PC-9 (cell line): ENCODE measurements at regions not wholly inside any gene's neighbourhood (a gene's known extent, or its start where the extent isn't known, plus 50 kb on each side); places are given as distances from the start of the nearest gene placed in this dataset.

Source experiments
- BruUV-seq: library from RNA; stranded (reverse); fragments of 400-500 nt; replicated peaks from 2 replicates; lab custom pipeline; 2021; lab: Mats Ljungman, UMichigan
- CTCF ChIA-PET: fragments of 300-600 bp; sonication (Branson Sonifier 250); formaldehyde crosslinking; loops from one replicate; lab custom pipeline; 2022; ENCODE audit warnings: antibody characterized with exemption; lab: Charles Lee
- POLR2A ChIA-PET: fragments of 300-600 bp; sonication (Branson Sonifier 250); formaldehyde crosslinking; loops from one replicate; lab custom pipeline; 2022; ENCODE audit warnings: antibody characterized with exemption; ENCODE audit not compliant: unreplicated experiment; lab: Charles Lee
- DNase-seq, 2 experiments: peaks; one replicate each; pipeline versions ENCODE4 v3.0.0 to v3.0.0-alpha.2; 2015 to 2022; ENCODE audit warnings: mixed read lengths in 1 of 2
- H2AFZ ChIP-seq: fragments of 200-600 bp; sonication (generic); 2 replicates; pipeline ENCODE4 v1.8.1; 2017; ENCODE audit warnings: antibody characterized with exemption
- H3F3A ChIP-seq: fragments of 200-600 bp; sonication (generic); 2 replicates; pipeline ENCODE4 v1.8.1; 2017; ENCODE audit warnings: antibody characterized with exemption, mild to moderate bottlenecking, low read depth; ENCODE audit not compliant: insufficient read depth
- H3K27ac ChIP-seq: fragments of 200-600 bp; sonication (generic); 2 replicates; pipeline ENCODE4 v1.6.1; 2016; ENCODE audit warnings: mixed run types
- H3K27me3 ChIP-seq: fragments of 200-600 bp; sonication (generic); 2 replicates; pipeline ENCODE4 v1.6.1; 2016; ENCODE audit warnings: low read depth, mixed run types; ENCODE audit not compliant: insufficient read depth
- H3K36me3 ChIP-seq: fragments of 200-600 bp; sonication (generic); 2 replicates; pipeline ENCODE4 v1.6.1; 2016; ENCODE audit warnings: low read depth, mixed run types
- H3K4me1 ChIP-seq: fragments of 200-600 bp; sonication (generic); replicated peaks from 2 replicates; pipeline ENCODE4 v1.6.1; 2016; ENCODE audit warnings: mixed run types; ENCODE audit not compliant: insufficient read depth
- H3K4me2 ChIP-seq: fragments of 200-600 bp; sonication (generic); 2 replicates; pipeline ENCODE4 v1.6.1; 2017; ENCODE audit warnings: mixed run types
- H3K4me3 ChIP-seq: fragments of 200-600 bp; sonication (generic); 2 replicates; pipeline ENCODE4 v1.6.1; 2016; ENCODE audit warnings: mixed run types
- H3K79me2 ChIP-seq: fragments of 200-600 bp; sonication (generic); 2 replicates; pipeline ENCODE4 v1.6.1; 2017; ENCODE audit warnings: low read depth, mixed run types
- H3K9me2 ChIP-seq: fragments of 200-600 bp; sonication (generic); 2 replicates; pipeline ENCODE4 v1.8.1; 2017; ENCODE audit warnings: mild to moderate bottlenecking; ENCODE audit not compliant: insufficient read depth
- H3K9me3 ChIP-seq: fragments of 200-600 bp; sonication (generic); 2 replicates; pipeline ENCODE4 v1.8.1; 2016; ENCODE audit warnings: low read depth; ENCODE audit not compliant: insufficient read depth
- H4K20me1 ChIP-seq: fragments of 200-600 bp; sonication (generic); 2 replicates; pipeline ENCODE4 v1.8.1; 2017; ENCODE audit not compliant: insufficient read depth
- CTCF ChIP-seq: fragments of 200-600 bp; sonication (generic); conservative IDR thresholded peaks from 2 replicates; pipeline ENCODE4 v1.6.1; 2017; ENCODE audit warnings: mixed run types, antibody characterized with exemption, mild to moderate bottlenecking, moderate library complexity
- EZH2 ChIP-seq: fragments of 200-600 bp; sonication (generic); IDR thresholded peaks from 2 replicates; pipeline ENCODE4 v1.8.0; 2017; ENCODE audit warnings: antibody characterized with exemption, low read depth
- intact Hi-C: fragments of 100-400 bp; cut with micrococcal nuclease; formaldehyde crosslinking; loops from one replicate; pipeline ENCODE4 v1.10.0; 2022; ENCODE audit not compliant: unreplicated experiment

- H2AFZ ChIP-seq = no peak overlapping the region
- intact Hi-C loops = no loop called here
- H4K20me1 ChIP-seq = no peaks in the 10 kb centered on the region
- no peaks in the 10 kb centered on the region for H3F3A ChIP-seq
- H3K27me3 ChIP-seq = no peaks in the 10 kb centered on the region
- no peak for TF ChIP-seq EZH2
- no peak for TF ChIP-seq CTCF
- DNase-seq = no peak
- H3K4me1 ChIP-seq = no peaks in the 10 kb centered on the region
- H3K9me2 ChIP-seq = no peaks in the 10 kb centered on the region
- CTCF ChIA-PET = no interaction called here
- no peak overlapping the region for H3K4me2 ChIP-seq
- no peaks in the 10 kb centered on the region for H3K79me2 ChIP-seq
- POLR2A ChIA-PET = no interaction called here
- no peaks in the 10 kb centered on the region for H3K36me3 ChIP-seq
- H3K9me3 ChIP-seq = no peaks in the 10 kb centered on the region
- H3K27ac ChIP-seq = no peak overlapping the region
- BruUV-seq = no TSS peak
- no peak overlapping the region for H3K4me3 ChIP-seq
Measured at GRCh38 chr1:30466610-30467009, 256.8 kb downstream of the MATN1 start.

DNA sequence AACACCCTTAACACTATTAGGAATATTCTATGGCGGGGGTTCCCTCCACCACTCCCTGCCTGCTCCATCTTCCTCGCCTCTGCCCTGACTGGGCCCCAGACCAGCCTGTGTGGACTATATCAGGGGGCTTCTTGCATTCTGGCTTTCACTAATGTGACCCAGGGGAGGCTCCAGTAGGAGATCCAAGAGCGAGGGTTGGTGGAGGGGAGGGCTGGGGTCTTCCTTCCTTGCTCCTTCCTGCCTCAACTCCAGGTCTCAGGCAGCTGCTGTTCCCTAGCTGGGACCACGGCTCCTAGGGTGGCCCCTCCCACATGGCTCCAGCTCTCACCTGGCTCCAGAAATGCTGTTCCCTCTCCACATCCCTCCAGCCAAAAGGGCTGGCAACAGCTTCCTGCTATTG, 257.4 kb downstream of the MATN1 start:
- intact Hi-C loops = no loop called here
- no TSS peak for BruUV-seq

DNA sequence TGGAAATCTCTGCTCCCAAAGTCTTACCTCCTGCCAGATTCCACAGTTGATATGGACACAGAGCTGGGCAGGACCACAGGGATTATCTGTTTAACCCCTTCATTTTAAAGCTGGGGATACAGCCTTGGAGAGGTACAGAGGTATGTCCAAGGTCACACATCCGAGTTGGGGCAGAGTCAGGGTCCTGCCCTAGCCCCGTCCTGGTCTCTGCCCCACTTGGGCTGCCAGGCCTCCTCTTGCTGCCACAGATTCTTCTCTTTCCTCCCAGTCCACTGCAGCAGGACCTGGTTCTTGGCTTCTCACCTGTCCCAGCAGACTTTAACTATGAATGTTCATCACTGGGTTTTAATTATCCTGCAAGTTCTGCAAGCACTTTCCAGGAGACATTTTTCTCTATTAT, 258.3 kb downstream of the MATN1 start:
- Histone ChIP-seq H3F3A (no peaks in the 10 kb centered on the region), H3K9me3 (no peaks in the 10 kb centered on the region), H3K4me1 (no peaks in the 10 kb centered on the region), H2AFZ (no peak overlapping the region), H3K36me3 (no peaks in the 10 kb centered on the region), H3K27ac (no peak overlapping the region), H3K4me2 (no peak overlapping the region), H3K27me3 (no peaks in the 10 kb centered on the region), H3K4me3 (no peak overlapping the region), H3K9me2 (no peaks in the 10 kb centered on the region), H3K79me2 (no peaks in the 10 kb centered on the region), H4K20me1 (no peaks in the 10 kb centered on the region)
- ChIA-PET POLR2A (no interaction called here), CTCF (no interaction called here)
- no peak for TF ChIP-seq CTCF
- no peak for TF ChIP-seq EZH2
- DNase-seq = no peak
- no TSS peak for BruUV-seq
- intact Hi-C loops = no loop called here

More for the DNA sequence above, 257.4 kb downstream of the MATN1 start:
- ChIA-PET POLR2A (no interaction called here), CTCF (no interaction called here)
- H2AFZ ChIP-seq = no peak overlapping the region
- no peaks in the 10 kb centered on the region for H3K4me1 ChIP-seq
- H3K9me2 ChIP-seq = no peaks in the 10 kb centered on the region
- H3K9me3 ChIP-seq = no peaks in the 10 kb centered on the region
- H3K27ac ChIP-seq = no peak overlapping the region
- H3K36me3 ChIP-seq = no peaks in the 10 kb centered on the region
- H4K20me1 ChIP-seq = no peaks in the 10 kb centered on the region
- TF ChIP-seq EZH2 = no peak
- TF ChIP-seq CTCF = no peak
- no peaks in the 10 kb centered on the region for H3F3A ChIP-seq
- DNase-seq = no peak
- no peaks in the 10 kb centered on the region for H3K79me2 ChIP-seq
- no peaks in the 10 kb centered on the region for H3K27me3 ChIP-seq
- no peak overlapping the region for H3K4me2 ChIP-seq
- H3K4me3 ChIP-seq = no peak overlapping the region
